BJ (cell line): ENCODE measurements at regions not wholly inside any gene's neighbourhood (a gene's known extent, or its start where the extent isn't known, plus 50 kb on each side); places are given as distances from the start of the nearest gene placed in this dataset.
A peak's percentile ranks its signal among the peaks of the same experiment; 100 is the strongest.

Source experiments
- CTCF ChIA-PET: fragments of 350-600 bp; formaldehyde crosslinking; extraction: SDS; loops from one replicate; lab custom pipeline; 2021; ENCODE audit warnings: antibody characterized with exemption, inconsistent platforms; lab: Yijun Ruan, JAX
- POLR2A ChIA-PET: fragments of 300-600 bp; sonication (Branson Sonifier 250); formaldehyde crosslinking; extraction: SDS; loops from one replicate; lab custom pipeline; 2021; ENCODE audit warnings: antibody characterized with exemption; lab: Charles Lee
- DNase-seq: peaks from one replicate; pipeline ENCODE4 v3.0.0-alpha.2; 2011; ENCODE audit warnings: low read depth
- H3K27me3 ChIP-seq: 2 replicates; pipeline ENCODE4 v1.6.0; 2011; ENCODE audit warnings: low read length; ENCODE audit not compliant: control insufficient read depth, insufficient read depth
- H3K36me3 ChIP-seq: 2 replicates; pipeline ENCODE4 v1.5.1; 2011; ENCODE audit warnings: low read length; ENCODE audit not compliant: control insufficient read depth, insufficient read depth
- H3K4me3 ChIP-seq: 2 replicates; pipeline ENCODE4 v1.5.1; 2011; ENCODE audit warnings: low read depth, mild to moderate bottlenecking, control low read depth, low read length
- TF ChIP-seq, protein P1 (sequence below): IDR thresholded peaks from 2 replicates; pipeline ENCODE4 v1.5.1; 2011; ENCODE audit warnings: low read depth, mild to moderate bottlenecking, control low read depth, inconsistent platforms, low read length, moderate library complexity; ENCODE audit not compliant: insufficient read depth

DNA sequence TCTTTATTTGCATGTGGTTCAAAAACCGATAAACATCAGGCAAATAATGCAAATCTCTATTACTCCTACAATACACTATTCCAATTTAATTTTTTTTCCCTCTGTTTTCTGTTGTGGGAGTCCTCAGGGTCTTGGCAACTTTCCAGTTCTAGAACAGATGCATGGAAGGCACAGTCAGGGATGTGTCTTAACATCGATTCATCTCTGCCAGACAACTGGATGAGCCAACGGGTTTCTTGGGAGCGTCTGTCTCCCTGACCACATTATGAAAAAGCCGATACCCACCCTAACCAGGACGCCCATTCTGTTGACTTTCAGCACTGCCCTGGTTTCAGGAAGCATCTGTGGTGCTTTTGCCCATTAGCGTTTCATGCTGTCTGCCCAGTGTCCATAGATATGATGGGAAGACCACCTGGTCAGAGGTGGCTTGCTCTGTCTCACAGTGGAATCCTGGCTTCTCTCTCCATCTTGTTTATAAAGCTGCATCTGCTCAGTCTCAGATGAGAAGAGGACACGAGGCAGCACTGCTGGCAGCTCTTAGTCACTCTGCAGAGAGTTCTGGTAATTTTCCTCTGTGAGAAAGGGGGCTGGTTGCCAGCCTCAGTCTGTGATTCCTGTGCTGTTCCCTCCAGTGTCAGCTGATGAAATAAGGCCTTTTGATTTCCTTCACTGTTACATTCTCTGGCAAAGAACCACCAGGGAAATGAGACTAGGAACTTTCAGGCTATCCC lies 57.9 kb upstream of the KCNE4 start:
- no peaks in the 10 kb centered on the region for H3K27me3 ChIP-seq
- no peaks in the 10 kb centered on the region for H3K36me3 ChIP-seq
- POLR2A ChIA-PET: no interaction called here
- TF ChIP-seq, protein P1, sequence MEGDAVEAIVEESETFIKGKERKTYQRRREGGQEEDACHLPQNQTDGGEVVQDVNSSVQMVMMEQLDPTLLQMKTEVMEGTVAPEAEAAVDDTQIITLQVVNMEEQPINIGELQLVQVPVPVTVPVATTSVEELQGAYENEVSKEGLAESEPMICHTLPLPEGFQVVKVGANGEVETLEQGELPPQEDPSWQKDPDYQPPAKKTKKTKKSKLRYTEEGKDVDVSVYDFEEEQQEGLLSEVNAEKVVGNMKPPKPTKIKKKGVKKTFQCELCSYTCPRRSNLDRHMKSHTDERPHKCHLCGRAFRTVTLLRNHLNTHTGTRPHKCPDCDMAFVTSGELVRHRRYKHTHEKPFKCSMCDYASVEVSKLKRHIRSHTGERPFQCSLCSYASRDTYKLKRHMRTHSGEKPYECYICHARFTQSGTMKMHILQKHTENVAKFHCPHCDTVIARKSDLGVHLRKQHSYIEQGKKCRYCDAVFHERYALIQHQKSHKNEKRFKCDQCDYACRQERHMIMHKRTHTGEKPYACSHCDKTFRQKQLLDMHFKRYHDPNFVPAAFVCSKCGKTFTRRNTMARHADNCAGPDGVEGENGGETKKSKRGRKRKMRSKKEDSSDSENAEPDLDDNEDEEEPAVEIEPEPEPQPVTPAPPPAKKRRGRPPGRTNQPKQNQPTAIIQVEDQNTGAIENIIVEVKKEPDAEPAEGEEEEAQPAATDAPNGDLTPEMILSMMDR: 0 out of 2 replicates have a peak, but pooled peaks have one; percentile 2
- peak; percentile 94 for DNase-seq
- H3K4me3 ChIP-seq: no peak overlapping the region
- CTCF ChIA-PET: interaction anchor here (0.7 to 4.6 kb wide), 3 partner anchors 11 to 107 kb away, joined by 3 to 23 read pairs (median 5); no protein-coding TSS in a partner anchor

DNA sequence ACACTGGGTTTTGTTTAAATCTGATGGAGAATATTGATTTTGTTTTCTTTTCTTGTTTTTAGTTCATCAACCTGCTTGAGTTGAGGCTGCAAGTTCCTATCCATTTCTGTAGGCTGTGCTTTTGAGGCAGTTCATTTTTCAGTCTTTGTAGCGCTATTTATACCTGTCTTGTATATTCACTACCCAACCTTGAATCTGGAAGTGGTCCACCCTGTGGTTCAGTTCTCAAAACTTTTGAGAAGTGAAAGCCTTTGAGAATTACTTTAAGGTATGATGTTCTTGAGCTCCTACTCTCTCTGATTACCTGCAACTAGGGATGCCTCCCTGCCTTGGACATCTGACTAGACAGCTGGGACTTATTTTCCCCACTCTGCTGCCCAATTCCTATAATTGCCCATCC lies 53.5 kb upstream of the KCNE4 start:
- TF ChIP-seq, protein P1: no peak
- POLR2A ChIA-PET: no interaction called here
- Histone ChIP-seq H3K27me3 (no peaks in the 10 kb centered on the region), H3K36me3 (no peaks in the 10 kb centered on the region), H3K4me3 (no peak overlapping the region)
- DNase-seq: no peak
- CTCF ChIA-PET: interaction anchor here (1.4 kb wide), 1 partner anchor 14 kb away, joined by 4 read pairs; no protein-coding TSS in a partner anchor

DNA sequence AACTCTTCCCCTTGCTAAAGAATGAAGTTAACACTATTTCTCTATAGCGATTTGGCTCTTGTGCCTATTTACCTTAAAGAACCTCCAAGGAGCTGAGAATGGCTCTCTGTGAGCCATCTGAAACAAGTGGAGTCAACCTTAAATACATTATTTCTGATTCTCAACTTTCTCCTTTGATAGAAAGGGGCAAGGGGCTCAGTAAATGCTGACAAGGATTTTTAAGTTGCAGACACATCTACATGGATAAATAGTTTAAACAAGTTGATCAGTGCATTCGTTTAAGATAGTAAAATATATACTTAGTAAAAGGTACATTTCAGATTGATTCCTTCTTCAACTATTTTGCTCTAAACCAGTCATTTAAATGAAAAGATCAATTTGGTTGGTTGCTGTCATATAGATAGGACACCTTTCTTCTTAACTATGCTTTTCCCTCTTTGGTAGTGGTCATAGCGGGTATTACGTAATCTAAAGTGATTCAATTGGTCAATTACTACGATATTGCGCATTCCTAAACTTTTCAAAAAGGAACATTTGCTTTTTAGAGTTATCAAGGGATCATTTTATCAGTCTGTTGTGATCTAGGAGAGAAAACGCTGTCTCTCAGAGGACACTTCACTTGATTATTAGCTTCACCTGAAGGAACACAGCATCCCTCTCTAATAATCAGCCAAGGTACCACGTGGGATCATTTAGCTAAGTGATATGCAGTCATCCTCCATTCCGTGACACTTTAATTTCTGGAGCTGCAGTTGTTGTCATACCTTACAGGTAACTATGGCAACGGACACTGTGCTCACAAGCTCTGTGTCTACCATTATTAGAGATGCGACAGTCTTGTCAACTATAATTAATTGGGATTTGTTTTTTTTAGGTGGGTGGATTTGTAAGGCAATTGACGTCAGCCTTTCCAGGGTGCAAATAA lies 50.9 kb upstream of the KCNE4 start:
- ChIA-PET POLR2A (no interaction called here), CTCF (no interaction called here)
- DNase-seq: no peak
- H3K4me3 ChIP-seq: no peak overlapping the region
- TF ChIP-seq, protein P1: no peak
- H3K27me3 ChIP-seq: no peaks in the 10 kb centered on the region
- H3K36me3 ChIP-seq: no peaks in the 10 kb centered on the region

DNA sequence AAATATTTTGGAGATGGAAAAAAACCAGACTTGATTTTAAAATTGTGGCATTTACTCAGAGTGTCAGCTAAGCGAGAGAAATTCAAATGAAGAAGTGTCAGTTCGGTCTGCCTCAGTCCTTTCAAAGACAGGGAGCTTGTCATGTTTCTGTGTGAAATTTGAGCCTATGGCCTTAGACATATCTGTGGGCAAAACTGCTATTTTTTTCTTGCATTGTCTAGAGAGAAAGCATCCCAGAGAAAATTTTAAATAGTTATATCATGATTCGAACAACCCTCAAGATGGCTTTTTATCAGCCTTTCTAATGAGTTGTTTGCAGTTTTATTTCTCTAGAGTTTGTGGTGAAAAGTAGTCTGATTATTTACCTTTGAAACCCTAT lies 50.2 kb upstream of the KCNE4 start:
- Histone ChIP-seq H3K36me3 (no peaks in the 10 kb centered on the region), H3K27me3 (no peaks in the 10 kb centered on the region), H3K4me3 (no peak overlapping the region)
- POLR2A ChIA-PET: no interaction called here
- CTCF ChIA-PET: no interaction called here
- TF ChIP-seq, protein P1: no peak
- DNase-seq: no peak
